GM18861 (cell line): ENCODE measurements at regions not wholly inside any gene's neighbourhood (a gene's known extent, or its start where the extent isn't known, plus 50 kb on each side); places are given as distances from the start of the nearest gene placed in this dataset.

ENCODE experiments used
- ATAC-seq: cut with Tn5 transposase; IDR thresholded peaks from one replicate; pipeline ENCODE4 v1.9.1; 2021; ENCODE audit not compliant: unreplicated experiment

GRCh38 chr16:82248677-82249076 lies 78.7 kb upstream of the MPHOSPH6 start:
- no peak for ATAC-seq

- no peak for ATAC-seq
These were observed 78.1 kb upstream of the MPHOSPH6 start for GRCh38 chr16:82248012-82248656.

GRCh38 chr16:82242201-82242600 lies 72.2 kb upstream of the MPHOSPH6 start:
- ATAC-seq = no peak

- no peak for ATAC-seq
These were observed 71.5 kb upstream of the MPHOSPH6 start for GRCh38 chr16:82241469-82242052.

- ATAC-seq = no peak
These were observed 70.1 kb upstream of the MPHOSPH6 start for GRCh38 chr16:82240111-82240510.

- ATAC-seq = no peak
These were observed 66.9 kb upstream of the MPHOSPH6 start for GRCh38 chr16:82236875-82237274.

GRCh38 chr16:82236415-82236814 lies 66.4 kb upstream of the MPHOSPH6 start:
- no peak for ATAC-seq

- ATAC-seq = no peak
These were observed 62.8 kb upstream of the MPHOSPH6 start for GRCh38 chr16:82232806-82233205.

- ATAC-seq = no peak
These were observed 61.2 kb upstream of the MPHOSPH6 start for GRCh38 chr16:82231008-82231787.

GRCh38 chr16:82229800-82230619 lies 60.0 kb upstream of the MPHOSPH6 start:
- no peak for ATAC-seq

- no peak for ATAC-seq
These were observed 56.3 kb upstream of the MPHOSPH6 start for GRCh38 chr16:82226327-82226726.

GRCh38 chr16:82224821-82225220 lies 54.8 kb upstream of the MPHOSPH6 start:
- ATAC-seq = no peak

- ATAC-seq = no peak
These were observed 50.5 kb upstream of the MPHOSPH6 start for GRCh38 chr16:82220541-82220940.
